Stromal cell of bone marrow (primary cell): ENCODE measurements at regions not wholly inside any gene's neighbourhood (a gene's known extent, or its start where the extent isn't known, plus 50 kb on each side); places are given as distances from the start of the nearest gene placed in this dataset.
"Not testable (repeated sequence)": the region's sequence is repeated elsewhere in the genome, so short reads cannot be mapped to it uniquely, and the experiment has no call there.

Experiments used
- DNase-seq: peaks from one replicate; pipeline ENCODE4 v3.0.0-alpha.2; 2012; ENCODE audit warnings: low read depth

DNA sequence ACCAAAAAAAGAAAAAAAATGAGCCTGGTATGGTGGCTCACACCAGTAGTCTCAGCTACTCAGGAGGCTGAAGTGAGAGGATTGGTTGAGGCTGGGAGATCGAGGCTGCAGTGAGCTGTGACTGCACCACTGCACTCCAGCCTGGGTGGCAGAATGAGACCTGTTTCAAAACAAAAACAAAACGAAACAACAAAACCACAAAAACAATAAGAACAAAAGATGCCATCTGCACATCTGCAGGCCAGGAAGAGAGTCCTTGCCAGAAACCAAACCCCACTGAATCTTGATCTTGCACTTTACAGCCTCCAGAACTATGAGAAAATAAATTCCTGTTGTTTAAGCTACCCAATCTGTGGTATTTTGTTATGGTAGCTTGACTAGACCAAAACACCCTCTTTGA is 207.7 kb downstream of the YTHDC2 start:
- no peak for DNase-seq

DNA sequence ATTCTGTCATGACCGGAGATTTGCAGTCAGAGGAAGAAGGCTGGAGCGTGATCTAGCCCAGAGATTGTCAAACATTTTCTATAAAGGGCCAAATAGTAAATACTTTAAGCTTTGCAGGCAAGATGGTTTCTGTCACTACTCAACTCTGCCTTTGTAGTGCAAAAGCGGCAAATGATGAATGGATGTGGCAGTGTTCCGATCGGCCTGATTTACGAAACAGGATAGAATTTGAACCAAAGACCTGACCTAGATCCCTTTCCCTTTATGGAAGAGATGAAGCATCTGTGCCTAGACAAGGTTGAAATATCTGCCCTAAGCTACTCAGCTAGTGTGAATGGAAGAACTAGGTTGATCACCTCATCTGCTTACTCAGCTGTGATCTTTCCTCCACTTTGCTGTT is 209.5 kb downstream of the YTHDC2 start:
- DNase-seq, result no peak

DNA sequence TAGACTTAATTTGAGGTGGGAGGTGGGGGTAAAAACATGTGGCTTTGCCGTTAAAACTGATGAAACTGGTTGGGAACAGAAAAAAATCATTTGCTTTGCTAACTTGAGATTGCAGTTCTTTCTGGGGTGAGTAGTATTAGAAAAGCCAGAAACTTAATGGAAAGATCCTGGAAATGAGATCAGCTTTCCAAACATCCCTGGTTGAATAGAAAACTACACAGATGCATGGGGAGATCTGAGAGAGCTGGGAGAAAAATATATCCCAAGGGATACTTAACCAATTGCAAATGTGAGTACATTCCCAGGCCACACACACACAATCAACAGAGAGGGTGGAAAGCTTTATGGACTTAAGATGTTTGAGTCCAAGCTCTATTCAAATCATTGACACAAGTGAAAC is 222.3 kb downstream of the YTHDC2 start:
- DNase-seq, result no peak

DNA sequence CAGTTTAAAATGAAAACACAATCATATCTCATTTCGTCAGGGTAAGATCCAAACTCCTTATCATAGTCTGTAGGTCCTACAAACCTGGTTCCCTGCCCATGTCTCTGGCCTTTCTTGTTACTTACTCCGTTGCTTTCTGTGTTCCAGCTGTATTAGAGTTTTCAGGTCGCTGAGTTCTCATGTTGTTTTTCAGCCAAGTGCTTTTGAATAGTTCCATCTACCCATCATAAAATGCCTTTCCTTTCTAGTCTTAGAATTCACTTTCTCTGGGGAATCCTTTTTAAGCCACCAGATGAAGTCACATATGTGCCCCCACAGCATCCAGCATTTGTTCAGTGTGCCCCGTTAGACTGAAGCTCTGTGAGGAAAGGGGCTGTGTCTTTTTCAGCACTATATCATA is 228.7 kb downstream of the YTHDC2 start:
- no peak for DNase-seq

DNA sequence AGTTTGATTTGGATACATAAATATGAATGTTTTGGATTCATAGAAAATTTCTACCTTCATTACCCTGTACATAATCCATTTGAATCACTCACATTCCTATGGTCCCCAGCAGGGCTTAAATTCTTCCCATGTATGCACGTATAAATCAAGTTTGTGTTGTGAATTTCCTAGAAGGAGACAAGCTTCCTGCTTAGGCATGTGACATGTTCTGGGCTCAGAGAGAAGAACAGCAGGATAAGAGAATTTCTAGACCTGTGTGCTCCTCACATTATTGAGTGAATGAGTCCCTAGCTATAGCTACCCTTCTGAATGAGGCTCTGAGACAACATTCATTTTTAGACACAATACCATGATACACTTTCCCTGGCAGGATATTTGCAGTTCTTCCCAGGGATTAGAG is 229.1 kb downstream of the YTHDC2 start:
- no peak for DNase-seq

DNA sequence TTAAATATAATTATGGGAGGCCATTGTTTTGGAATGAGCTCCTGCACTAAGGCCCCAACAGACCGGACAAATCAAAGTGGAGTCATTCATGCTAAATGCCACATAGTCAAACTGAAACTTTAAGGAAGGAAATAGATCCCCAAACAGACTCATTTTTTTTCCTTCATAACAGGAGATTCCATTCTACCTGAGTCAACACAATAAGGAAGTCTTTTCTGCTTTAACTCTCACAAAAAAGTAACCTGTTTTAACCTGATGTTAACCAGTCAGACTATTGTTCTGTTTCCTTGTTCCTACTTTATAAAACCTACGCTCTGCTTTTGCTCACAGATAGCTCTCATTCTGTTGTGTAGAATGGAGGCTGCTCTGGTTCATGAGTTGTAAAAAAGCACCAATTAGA is 234.9 kb downstream of the YTHDC2 start:
- no peak for DNase-seq

DNA sequence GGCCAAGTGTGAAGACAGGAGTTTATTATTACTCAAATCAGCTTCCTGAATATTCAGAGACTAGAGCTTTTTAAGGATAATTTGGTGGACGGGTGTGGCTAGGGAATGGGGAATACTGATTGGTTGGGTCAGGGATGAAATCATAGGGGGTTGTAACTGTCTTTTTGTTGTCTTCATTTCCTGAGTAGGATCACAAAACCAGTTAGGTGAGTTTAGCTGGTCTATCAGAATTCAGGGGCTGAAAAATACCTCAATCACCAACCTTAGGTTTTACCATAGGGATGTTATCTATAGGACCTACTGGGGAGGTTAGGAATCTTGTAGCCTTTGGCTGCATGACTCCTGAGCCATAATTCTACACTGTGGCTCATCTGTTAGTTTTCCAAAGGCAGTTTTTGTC is 235.8 kb downstream of the YTHDC2 start:
- DNase-seq, result no peak

DNA sequence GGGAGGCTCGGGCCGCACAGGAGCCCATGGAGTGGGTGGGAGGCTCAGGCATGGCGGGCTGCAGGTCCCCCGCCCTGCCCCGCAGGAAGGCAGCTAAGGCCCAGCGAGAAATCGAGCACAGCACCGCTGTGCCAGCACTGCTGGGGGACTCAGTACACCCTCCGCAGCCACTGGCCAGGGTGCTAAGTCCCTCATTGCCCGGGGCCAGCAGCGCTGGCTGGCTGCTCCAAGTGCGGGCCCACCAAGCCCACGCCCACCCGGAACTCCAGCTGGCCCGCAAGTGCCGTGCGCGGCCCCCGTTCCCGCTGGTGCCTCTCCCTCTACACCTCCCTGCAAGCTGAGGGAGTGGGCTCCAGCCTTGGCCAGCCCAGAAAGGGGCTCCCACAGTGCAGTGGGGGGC is 239.7 kb downstream of the YTHDC2 start:
- not testable (repeated sequence) for DNase-seq

DNA sequence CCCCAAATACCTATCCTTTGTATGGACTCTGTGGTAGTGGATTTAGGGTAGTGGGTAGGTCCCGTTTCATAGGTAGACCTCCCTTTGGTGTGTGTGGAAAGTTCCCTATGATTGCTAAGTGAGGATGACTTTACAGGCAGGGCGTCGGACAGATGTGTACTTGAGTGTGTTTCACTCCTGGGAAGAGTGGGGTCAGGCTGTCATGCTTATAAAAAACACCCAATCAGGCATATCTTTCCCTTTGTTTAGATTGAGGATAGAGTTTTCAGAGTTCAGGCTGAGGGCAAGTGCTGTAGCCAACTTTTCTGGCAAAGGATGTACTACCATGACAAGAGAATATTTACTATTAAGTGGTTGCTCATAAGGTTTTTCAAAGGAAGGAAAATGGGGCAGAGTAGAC is 242.0 kb downstream of the YTHDC2 start:
- no peak for DNase-seq

DNA sequence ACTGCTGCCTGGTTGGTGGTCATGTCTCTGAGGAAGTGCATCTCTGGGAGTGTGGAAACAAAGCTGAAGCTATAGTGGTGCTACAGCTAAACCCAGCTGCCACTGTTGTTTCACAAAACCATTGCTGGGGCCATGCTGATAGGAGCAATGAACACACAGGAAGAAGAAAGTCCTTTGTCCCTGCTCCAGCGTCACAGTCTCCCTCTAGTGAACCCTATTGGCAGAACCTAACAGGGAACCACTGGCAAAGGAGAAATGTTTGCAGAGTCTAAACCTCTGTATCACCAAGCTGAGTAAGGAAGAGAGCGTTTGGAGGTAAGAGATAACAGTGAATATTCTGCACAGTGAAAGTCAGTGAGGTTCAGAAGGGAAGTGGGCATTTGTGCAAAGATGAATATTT is 244.0 kb downstream of the YTHDC2 start:
- no peak for DNase-seq

DNA sequence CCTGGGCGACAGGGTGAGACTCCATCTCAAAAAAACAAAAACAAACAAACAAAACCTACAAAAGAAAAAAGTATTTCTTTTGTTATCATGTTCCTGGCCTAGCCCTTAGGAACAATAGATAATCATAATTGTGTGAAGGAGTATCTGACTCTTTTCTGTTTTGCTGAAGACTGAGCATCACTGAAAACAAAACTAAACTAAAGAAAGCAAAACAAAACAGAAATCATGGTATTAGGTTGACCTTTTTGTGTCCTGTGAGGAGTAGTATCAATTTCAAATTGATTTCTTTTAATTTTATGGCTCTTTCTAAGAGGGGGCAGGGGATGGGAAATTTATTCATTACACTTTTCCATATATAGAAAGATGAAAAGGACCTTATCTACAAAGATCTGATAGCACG is 246.0 kb downstream of the YTHDC2 start:
- DNase-seq, result no peak

DNA sequence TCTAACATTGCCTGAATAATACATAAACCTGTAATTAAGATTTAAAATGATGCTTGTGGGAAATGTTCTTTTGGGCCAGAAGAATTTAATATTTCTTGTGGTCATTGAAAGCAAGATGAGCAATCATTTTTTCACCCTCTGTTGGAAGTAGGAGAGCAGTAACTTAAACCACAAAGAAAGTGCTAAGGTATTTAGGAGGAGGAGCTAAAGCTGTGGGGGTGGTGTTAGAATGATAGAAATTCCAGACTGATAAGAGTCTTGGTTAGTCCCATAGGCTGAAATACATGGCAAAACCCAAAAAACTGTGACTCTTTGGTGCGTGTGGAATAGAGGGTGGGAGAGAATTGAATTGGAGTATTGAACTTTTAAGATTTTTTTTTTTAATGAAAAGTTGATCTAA is 247.0 kb downstream of the YTHDC2 start:
- DNase-seq, result no peak

DNA sequence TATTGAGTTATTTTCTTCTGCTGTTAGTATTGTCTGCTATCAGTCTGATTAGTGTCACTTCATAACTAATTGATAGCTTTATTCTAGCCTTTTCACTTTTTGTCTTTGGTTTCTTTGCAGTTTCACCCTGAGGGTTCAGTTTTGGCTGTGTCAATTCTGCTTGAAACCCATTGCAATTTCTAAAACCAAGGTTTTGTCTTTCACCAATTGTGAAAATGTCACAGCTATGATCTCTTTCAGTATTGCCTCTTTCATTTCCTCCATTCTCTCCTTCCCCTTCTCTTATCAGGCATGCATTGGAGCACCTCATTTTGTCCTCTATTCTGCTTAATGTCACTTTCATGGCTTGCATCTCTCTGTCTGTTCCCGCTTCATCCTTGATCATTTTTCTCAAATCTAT is 248.1 kb downstream of the YTHDC2 start:
- DNase-seq, result no peak

DNA sequence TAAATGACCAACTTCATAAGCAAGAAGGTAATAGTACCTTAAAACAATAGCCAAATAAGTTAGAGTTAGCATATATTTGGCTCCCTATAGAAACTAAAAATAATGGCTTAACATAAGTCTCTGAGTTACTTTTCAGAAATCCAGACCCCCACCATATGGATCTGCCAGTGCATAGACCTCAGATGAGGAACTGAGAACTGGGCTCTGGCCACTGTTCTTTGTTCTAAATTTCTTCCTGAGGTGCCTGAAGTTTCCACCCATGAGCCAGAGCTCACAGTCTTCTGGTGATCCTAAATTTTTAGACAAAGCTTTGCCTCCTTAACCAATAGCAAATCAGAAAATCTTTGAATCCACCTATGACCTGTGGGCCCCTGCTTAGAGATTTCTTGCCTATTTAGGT is 250.9 kb downstream of the YTHDC2 start:
- no peak for DNase-seq

DNA sequence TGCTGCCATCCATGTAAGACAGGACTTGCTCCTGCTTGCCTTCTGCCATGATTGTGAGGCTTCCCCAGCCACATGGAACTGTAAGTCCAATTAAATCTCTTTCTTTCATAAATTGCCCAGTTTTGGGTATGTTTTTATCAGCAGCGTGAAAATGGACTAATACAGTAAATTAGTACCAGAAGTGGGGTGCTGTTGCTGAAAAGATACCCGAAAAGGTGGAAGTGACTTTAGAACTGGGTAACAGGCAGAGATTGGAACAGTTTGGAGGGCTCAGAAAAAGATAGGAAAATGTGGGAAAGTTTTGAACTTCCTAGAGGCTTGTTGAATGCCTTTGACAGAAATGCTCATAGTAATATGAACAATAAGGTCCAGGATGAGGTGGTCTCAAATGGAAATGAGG is 253.3 kb downstream of the YTHDC2 start:
- DNase-seq, result not testable (repeated sequence)

DNA sequence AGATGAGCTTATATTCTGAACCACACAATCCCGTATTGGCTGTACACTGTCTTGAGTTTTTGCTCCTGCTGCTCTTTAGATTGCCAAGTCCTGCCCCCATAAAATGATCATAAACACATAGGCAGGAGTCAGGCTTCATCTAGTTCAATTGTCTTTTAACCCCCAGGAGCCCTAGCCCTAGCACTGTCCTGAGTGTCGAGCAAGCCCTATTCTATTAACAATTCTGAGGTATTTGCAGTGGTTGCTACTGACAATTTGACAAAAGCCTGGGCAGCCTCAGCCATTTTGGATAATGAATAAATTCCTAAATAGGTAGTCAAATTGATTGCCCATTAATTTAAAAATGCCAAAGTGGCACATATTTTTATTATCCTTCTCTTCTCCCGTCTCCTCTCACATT is 257.2 kb downstream of the YTHDC2 start:
- no peak for DNase-seq

DNA sequence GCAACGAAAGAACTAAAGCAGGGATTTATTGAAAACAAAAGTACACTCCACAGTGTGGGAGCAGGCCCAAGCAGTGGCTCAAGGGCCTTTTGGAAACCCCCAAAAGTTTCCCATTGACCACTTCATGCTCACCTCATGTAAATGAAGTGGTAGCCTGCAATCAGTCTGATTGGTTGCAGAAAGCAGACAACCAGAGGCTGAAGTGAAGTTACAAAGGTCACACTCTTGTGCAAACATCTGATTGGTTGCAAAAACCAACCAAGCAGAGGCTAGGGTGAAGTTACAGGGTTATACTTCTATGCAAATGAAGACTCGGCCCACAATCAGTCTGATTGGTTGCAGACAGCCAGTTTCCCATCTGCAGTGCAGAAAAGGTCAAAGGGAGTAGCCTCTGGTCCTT is 258.0 kb downstream of the YTHDC2 start:
- DNase-seq, result no peak

DNA sequence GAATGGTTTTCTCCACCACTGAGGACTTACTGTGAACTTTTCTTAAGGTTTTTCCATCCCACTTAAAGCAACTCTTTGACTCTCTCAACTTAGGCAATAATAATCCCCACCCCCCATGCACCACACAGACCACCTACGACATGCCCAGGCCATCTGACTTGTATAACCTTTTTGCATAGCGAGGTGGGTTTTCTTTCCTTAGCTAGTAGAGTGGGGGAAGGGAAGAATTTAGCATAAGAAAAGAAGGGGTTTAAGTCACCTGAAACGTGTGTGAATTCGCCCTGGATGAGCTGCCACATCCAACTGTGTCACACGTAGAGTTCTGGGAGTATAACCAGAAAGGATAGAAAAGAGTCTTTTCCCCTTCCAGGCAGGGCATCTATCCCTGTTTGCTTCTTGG is 262.7 kb downstream of the YTHDC2 start:
- DNase-seq, result no peak

DNA sequence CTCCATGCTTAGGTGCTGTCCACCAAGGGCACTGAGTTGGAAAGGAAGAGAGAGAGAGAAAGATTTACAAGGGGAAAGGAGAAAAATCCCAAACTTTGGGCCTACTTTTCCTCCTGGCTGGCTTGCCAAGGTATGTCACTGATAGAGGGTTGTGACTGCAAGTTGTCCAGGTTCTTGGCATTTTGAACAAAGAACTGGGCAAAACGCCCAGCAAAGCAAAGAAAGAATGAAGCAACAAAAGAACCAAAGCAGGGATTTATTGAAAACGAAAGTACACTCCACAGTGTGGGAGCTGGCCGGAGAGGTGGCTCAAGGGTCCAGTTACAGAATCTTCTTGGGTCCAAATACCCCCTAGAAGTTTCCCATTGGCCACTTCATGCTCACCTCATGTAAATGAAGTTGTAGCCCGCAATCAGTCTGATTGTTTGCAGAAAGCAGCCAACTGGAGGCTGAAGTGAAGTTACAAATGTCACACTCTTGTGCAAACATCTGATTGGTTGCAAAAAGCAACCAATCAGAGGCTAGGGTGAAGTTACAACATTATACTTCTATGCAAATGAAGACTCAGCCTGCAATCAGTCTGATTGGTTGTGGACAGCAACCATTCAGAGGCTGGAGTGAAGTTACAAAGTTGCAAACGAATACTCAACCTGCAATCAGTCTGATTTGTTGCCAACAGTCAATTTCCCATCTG is 263.5 kb downstream of the YTHDC2 start:
- DNase-seq, result no peak

DNA sequence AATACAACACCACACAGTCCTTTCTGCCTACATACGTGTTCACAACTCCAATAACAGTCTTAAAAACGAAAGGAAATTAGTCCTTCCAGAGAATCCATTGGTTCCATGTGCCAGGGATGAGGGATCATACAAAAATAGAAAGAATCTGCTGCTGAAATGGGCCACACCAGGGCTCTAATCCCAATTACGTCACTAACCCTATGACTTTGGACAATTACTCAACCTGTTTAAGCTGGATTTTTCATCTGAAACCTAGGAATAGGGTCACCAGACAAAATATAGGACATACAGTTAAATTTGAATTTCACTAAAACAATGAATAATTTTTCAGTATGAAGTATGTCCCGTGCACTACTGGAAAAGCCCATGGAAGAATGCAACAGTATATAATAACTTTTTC is 264.7 kb downstream of the YTHDC2 start:
- no peak for DNase-seq

DNA sequence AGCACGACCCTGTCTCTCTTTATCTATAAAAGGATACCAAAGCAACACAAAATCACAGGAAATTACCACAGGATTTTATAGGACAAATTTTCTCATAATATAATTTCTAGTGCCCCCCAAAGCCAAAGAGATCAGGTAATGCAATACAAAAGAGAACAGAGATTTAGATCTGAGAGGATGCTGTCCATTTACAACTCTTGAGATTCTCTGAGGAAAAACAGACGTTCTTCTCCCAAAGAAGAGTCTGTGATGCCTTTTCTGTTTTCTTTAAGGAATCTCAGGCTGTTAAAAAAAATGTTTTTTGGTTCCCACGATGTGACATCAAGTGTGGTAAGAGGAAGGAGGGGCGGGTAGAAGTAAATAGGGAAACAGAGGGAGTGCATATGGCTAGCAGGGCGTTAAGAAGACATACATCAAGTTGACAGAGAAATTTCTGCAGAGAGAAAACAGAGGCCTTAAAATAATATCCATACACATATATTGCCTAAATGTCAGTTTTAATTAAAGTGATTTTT is 274.7 kb downstream of the YTHDC2 start:
- no peak for DNase-seq

DNA sequence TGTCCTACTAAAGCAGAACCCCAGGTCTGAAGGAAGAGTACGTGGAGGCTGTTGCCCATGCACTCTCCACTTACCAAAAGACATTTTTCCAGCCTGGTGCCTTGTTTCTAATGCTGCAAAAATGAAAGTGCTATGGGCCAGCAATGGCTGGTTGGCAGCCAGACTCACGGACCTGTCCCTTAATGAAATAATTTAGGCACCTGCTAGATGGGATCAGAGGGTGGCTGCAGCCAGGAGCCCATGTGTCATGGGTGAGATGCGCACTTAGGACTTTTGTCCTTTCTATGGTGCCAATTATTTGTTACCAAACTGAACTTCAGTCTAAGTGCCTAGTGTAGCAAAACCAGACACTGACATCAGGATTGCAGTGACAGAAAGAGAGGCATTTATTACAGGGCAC is 276.3 kb downstream of the YTHDC2 start:
- no peak for DNase-seq

DNA sequence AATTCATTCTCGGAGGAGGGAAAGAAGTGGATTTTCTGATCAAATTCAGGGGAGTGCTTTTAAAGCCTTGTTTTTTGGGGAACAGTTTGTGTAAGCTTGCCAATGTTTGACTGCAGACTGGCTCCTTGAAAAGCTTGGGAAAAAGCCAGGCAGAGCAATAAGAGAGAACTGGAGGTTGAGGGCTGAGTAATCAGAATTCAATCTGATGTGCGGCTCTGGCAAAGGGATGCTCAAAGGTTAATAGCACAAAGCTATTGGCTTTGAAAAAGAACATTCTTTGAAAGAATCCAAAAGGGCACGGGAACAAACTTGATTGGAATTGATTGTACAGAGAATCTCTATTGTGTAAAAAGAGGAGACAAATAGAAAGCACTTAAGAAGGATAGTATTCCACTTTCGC is 279.3 kb downstream of the YTHDC2 start:
- DNase-seq, result no peak

DNA sequence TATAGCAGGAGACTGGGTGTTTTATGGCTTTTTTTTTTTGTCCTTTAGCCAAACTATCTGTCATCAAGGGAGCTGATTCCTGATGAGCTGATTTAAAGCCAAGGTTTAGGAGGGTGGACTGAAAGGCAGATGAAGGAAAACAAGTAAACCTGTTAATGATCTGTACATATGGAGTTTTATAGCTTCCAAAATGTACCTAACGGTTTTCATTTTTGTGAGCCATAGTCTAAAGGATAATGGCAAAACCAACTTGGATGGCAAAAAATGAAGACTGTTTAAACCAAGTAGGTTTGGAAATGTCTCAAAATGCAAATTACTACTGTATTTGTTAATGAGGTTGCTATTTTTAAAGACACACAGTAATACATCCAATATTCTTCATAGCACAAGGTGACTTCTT is 281.5 kb downstream of the YTHDC2 start:
- DNase-seq, result no peak

DNA sequence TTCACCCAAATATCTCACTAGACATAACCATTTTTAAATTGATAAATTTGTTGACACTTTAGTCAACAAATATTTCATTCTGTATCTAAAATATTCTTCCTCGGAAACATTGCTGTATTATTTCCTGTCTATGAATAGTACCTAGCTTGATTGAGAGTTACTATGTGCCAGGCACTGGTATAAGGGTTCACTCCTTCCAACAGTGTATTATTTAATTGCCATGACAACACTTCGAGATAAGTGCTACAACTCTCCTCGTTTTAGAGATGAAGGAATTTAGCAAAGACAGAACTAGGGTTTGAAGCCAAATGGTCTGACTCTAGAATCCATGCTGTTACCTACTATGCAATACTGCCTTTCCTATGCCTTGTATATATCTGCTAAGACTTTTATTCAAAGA is 287.2 kb downstream of the YTHDC2 start:
- DNase-seq, result no peak
